ENCODE measurements at regions not wholly inside any gene's neighbourhood (a gene's known extent, or its start where the extent isn't known, plus 50 kb on each side); places are given as distances from the start of the nearest gene placed in this dataset.

GRCh38 chr2:207468488-207468887 lies 61.3 kb upstream of the CREB1 start:
- no peak for TF ChIP-seq CTCF (IDR thresholded peaks at IDR 0.05)
- TF ChIP-seq POLR2A (IDR thresholded peaks at IDR 0.05): no peak

Data from uterus (tissue), 2 donors.